K562 (cell line): ENCODE measurements at regions not wholly inside any gene's neighbourhood (a gene's known extent, or its start where the extent isn't known, plus 50 kb on each side); places are given as distances from the start of the nearest gene placed in this dataset.

Source experiments
- BHLHE40 ChIP-seq: IDR thresholded peaks from 2 replicates; pipeline ENCODE4 v1.6.1; 2011; ENCODE audit warnings: low read length, improper control_type of control experiment
- DNMT1 ChIP-seq: fragments of 450-650 bp; IDR thresholded peaks from 2 replicates; pipeline ENCODE4 v1.6.1; 2016; ENCODE audit warnings: antibody characterized with exemption, mild to moderate bottlenecking
- ERF ChIP-seq: fragments of 450-650 bp; formaldehyde crosslinking; IDR thresholded peaks from 2 replicates; pipeline ENCODE4 v1.4.0; 2020; ENCODE audit warnings: mild to moderate bottlenecking, mixed read lengths
- POLR2A ChIP-seq: fragments of 450-650 bp; conservative IDR thresholded peaks from 2 replicates; pipeline ENCODE4 v1.6.1; 2016
- POLR2AphosphoS5 ChIP-seq: IDR thresholded peaks from 2 replicates; pipeline ENCODE4 v1.6.1; 2011; ENCODE audit warnings: mild to moderate bottlenecking, low read depth, low read length, moderate library complexity; ENCODE audit not compliant: control insufficient read depth, insufficient read depth
- SIRT6 ChIP-seq: IDR thresholded peaks from one replicate; pipeline ENCODE4 v1.6.1; 2012; ENCODE audit warnings: low read depth, mild to moderate bottlenecking, control low read depth, inconsistent platforms, low read length, moderate library complexity
- SMAD2 ChIP-seq: fragments of 150-350 bp; IDR thresholded peaks from 2 replicates; pipeline ENCODE4 v1.6.1; 2014; ENCODE audit warnings: low read depth, mild to moderate bottlenecking, low read length
- SP1 ChIP-seq: sonication (generic); formaldehyde crosslinking; IDR thresholded peaks from 2 replicates; pipeline ENCODE4 v1.8.1; 2022; ENCODE audit warnings: mild to moderate bottlenecking, missing genetic modification reagents
- TCFL5 ChIP-seq: fragments of 250-450 bp; sonication (Bioruptor Pico); conservative IDR thresholded peaks from 2 replicates; pipeline ENCODE4 v1.6.1; 2021; ENCODE audit warnings: mild to moderate bottlenecking, moderate library complexity, matching md5 sums
- ZNF41 ChIP-seq: fragments of 250-450 bp; sonication (Bioruptor Pico); conservative IDR thresholded peaks from 2 replicates; pipeline ENCODE4 v1.4.0; 2020; ENCODE audit warnings: mild to moderate bottlenecking
- TF ChIP-seq, protein P1 (sequence below): fragments of 250-450 bp; sonication (Bioruptor Pico); IDR thresholded peaks from 2 replicates; pipeline ENCODE4 v1.8.0; 2021; ENCODE audit warnings: mild to moderate bottlenecking, moderate library complexity
- TF ChIP-seq, protein P2 (sequence below), 3 experiments: IDR thresholded peaks in 2 of 3; conservative IDR thresholded peaks in 1 of 3; 2 replicates each; pipeline ENCODE4 v1.5.1; 2011 to 2012; ENCODE audit warnings: low read length in 3 of 3, mild to moderate bottlenecking in 3 of 3, control low read depth in 2 of 3, improper control_type of control experiment in 1 of 3, inconsistent platforms in 1 of 3, low read depth in 1 of 3, mixed read lengths in 1 of 3, moderate library complexity in 1 of 3; ENCODE audit not compliant: insufficient read depth in 2 of 3

DNA sequence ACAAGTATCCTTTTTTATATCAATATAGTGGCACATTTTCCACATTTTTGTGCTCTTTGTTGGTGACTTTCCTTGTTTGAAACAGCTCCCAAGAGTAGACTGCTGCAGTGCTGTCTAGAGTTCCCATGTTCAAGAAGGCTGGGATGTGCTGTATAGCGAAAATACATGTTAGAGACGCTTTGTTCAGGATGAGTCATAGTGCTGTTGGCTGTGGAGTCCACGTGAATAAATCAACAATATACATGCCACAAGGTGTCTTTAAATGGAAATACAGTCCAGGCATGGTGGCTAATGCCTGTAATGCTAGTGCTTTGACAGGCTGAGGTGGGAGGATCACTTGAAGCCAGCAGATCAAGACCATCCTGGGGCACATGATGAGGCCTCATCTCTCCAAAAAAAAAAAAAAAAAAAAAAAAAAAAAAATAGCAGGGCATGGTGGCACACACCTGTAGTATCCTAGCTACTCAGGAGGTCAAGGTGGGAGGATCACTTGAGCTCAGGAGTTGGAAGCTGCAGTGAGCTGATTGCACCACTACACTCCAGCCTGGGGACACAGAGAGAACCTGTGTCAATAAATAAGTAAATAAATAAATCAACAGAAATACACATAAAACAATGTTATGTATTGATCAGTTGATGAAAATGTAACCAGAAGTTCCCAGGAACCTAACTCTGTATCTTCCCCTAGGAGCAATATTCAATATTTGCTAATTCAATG is 256.8 kb upstream of the STS start:
- no peak for TF ChIP-seq BHLHE40
- no peak for TF ChIP-seq ZNF41 (CRISPR knock-in tag)
- TF ChIP-seq SIRT6, result no peak
- TF ChIP-seq POLR2AphosphoS5, result no peak
- no peak for TF ChIP-seq TCFL5 (CRISPR knock-in tag)
- TF ChIP-seq, protein P1, sequence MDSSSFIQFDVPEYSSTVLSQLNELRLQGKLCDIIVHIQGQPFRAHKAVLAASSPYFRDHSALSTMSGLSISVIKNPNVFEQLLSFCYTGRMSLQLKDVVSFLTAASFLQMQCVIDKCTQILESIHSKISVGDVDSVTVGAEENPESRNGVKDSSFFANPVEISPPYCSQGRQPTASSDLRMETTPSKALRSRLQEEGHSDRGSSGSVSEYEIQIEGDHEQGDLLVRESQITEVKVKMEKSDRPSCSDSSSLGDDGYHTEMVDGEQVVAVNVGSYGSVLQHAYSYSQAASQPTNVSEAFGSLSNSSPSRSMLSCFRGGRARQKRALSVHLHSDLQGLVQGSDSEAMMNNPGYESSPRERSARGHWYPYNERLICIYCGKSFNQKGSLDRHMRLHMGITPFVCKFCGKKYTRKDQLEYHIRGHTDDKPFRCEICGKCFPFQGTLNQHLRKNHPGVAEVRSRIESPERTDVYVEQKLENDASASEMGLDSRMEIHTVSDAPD (CRISPR knock-in tag), result no peak
- TF ChIP-seq SP1 (CRISPR knock-in tag), result no peak
- no peak for TF ChIP-seq SMAD2
- no peak for TF ChIP-seq ERF (CRISPR knock-in tag)
- TF ChIP-seq DNMT1, result no peak
- TF ChIP-seq, protein P2, sequence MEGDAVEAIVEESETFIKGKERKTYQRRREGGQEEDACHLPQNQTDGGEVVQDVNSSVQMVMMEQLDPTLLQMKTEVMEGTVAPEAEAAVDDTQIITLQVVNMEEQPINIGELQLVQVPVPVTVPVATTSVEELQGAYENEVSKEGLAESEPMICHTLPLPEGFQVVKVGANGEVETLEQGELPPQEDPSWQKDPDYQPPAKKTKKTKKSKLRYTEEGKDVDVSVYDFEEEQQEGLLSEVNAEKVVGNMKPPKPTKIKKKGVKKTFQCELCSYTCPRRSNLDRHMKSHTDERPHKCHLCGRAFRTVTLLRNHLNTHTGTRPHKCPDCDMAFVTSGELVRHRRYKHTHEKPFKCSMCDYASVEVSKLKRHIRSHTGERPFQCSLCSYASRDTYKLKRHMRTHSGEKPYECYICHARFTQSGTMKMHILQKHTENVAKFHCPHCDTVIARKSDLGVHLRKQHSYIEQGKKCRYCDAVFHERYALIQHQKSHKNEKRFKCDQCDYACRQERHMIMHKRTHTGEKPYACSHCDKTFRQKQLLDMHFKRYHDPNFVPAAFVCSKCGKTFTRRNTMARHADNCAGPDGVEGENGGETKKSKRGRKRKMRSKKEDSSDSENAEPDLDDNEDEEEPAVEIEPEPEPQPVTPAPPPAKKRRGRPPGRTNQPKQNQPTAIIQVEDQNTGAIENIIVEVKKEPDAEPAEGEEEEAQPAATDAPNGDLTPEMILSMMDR (IDR thresholded peaks at IDR 0.05 in 2 of 3, conservative IDR thresholded peaks at IDR 0.05 in 1 of 3; ENCODE audit: insufficient read depth in 2 of 3, low read depth in 1 of 3, low read length in 3 of 3), result no peak
- no peak for TF ChIP-seq POLR2A
